GM18507 (cell line): ENCODE measurements at regions not wholly inside any gene's neighbourhood (a gene's known extent, or its start where the extent isn't known, plus 50 kb on each side); places are given as distances from the start of the nearest gene placed in this dataset.

Source experiments
- DNase-seq: peaks from one replicate; pipeline ENCODE4 v3.0.0; 2011; ENCODE audit warnings: low read depth; ENCODE audit not compliant: insufficient read length; ENCODE audit errors: extremely low spot score
- FAIRE-seq: peaks from 2 replicates; lab custom pipeline; 2011; peaks lifted over from hg19 to GRCh38; lab: Jason Lieb, UNC

DNA sequence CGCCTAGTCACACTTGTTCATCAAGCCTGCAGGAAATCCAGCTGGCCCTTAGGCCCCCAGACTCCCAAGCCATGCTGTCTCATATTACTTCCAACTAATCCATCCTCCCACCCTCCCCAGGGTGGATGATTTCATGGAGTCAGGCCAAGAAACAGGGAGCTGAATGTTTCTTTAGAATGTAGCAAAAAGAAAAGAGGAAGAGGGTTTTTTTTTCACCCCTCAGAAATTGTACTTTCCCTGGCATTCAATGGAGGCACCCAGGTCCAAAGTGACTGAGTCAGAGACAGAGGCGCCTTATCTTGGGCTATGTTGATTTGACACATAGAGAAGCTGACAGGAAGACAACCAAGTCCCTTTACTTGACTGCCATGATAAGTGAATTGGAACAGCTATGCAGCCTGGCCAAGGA, 260.2 kb upstream of the NR4A3 start:
- no peak for FAIRE-seq
- DNase-seq, result no peak

DNA sequence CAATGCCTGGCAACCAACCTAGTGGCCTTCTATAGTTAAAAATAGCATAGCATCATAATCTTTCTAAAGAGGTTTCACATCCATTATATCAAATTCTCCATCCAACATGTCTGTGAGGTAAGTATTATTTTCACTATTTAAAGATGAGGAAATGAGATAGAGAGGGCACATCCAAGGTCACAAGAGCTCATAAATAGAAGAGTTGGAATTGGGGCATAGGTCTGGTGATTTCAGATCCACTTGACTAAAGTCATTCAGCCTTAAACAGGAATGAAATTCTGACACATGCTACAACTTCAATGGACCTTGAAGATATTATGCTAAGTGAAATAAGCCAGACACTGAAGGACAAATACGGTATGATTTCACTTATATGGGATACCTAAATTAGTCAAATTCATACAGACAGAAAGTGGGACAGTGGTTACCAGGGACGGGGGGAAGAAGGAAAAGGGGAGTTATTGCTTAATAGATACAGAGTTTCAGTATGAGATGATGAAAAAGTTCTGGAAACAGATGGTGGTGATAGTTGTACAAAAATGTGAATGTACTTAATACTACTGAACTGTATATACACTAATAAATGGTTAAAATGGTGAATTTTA, 259.6 kb upstream of the NR4A3 start:
- DNase-seq (no peak), FAIRE-seq (no peak)

DNA sequence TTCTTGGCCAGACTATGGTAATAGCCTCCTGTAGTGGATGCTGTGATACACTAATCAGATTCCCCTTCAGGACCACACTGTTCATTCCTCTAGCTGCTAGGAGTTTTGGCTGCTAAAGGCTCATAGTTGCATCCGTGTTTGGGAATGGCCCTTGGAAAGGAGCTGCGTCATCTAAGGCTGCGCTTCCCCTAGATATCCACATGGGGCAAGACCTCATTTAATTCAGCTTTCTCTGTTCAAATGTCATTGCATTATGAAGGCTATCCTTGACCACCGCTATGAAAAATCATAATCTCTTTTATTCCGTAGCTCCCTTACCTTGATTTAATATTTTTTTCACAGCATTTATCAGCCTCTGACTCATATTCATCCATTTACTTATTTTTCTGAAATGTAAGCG, 258.3 kb upstream of the NR4A3 start:
- DNase-seq (no peak), FAIRE-seq (no peak)

DNA sequence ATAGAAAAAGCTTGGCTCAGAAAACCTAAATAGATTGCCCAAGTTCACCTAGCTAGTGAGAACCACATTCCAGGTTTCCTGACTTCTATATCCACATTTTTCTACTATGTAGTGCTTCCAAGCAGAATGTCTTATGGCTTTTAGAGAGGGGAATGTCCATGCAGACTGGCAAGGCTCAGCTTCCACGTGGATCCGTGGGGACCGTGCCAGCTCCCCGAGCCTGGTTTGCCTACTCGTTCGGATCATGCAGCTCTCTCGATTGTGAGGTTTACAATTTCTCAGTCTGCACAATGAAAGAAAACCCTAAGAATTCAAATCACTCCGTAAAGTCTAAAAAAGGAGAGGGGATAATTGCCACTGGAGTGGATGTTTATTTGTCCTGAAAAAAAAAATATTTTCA, 256.5 kb upstream of the NR4A3 start:
- DNase-seq (no peak), FAIRE-seq (no peak)

DNA sequence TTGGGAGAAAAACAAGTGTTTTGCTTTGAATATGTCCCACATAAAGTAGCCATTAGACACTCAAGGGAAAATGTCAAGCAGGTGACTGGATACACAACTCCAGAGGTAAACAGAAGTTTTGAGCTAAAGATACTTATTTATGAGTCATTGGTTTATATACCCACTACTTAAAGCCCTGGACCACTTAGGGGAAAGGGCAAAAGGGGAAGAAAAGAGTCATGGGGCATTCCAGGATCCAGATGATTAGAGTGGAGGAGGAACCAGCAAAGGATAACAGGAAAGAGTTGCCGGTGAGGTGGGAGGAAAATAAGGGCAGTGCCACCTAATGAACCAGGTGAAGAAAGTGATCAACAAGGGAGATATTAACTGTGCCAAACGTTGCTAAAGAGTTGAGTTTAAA, 254.2 kb upstream of the NR4A3 start:
- FAIRE-seq (no peak), DNase-seq (no peak)

DNA sequence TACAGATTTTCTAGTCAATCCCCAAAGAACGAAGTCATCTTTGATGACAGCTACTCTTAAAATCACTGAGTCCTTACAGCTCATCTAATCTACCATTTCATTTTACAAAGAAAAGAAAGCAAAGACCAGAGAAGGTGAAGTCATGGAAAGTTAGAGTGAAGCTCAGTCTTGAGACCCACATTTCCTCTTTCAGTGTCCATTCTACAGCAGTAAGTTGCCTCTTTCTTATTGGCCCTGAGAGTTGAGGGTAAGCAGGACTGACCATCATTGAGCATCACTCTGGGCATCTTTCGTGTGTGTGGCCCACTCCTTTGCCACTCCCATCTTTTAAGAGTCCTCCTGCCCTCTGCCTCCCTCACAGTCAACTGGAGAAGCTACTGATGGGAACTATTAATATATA, 251.8 kb upstream of the NR4A3 start:
- FAIRE-seq (no peak), DNase-seq (no peak)

DNA sequence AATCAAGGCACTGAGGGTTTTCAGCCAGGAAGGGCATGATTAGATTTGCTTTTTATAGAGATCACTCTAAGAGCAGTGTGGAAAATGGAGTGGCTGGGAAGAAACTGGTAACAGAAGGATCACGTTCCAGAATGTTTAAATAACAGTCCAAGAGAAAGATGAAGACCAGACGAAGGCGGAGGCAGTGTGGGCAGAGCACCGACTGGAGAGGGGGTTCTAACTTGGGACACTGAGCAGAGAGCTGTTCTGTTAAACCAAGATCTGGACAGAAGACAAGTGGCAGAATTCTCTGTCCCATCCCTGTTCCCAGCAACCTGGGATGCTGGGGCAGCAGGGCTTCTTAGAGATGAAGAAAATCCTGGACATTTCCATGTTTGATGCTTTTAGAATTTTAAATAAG, 249.1 kb upstream of the NR4A3 start:
- DNase-seq (no peak), FAIRE-seq (no peak)

DNA sequence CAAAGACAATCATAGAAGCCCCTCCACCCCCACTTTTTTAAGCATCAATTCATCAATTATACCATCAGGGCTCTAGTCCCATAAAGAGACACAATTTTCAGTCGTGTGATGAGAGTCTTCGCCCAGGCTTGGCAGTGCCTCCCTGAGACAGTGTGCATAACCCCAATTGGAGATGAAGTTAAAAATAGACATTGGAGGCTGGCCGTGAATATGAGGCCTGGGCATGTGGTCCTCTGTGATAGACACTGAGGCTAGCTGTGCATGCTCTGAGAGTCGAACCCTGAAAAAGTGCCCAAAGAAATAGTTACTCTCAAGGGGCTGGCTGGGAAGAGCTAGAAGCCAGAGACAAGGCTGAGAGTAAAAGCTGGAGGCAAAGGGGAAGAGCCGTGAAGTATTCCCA, 248.6 kb upstream of the NR4A3 start:
- DNase-seq, result no peak

DNA sequence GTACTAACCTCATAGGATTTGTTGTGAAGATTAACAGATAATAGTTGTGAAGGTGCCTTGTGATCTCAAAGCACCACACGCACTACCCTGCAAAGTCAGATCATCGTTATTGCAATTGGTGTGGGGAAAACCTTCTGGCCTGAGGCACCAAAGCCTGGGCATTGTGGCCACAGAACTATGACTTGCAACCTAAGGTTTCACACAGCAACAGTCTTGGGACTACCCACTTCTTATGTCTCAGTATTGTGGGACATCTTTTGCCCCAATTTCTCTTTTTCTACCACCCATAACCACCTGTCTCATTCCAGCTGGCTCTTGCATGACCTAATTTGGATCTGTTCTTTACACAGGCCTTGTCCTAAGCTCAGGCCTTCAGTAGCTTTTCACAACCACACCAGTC, 247.8 kb upstream of the NR4A3 start:
- no peak for DNase-seq
- no peak for FAIRE-seq

More for the DNA sequence above, 248.6 kb upstream of the NR4A3 start:
- no peak for FAIRE-seq

DNA sequence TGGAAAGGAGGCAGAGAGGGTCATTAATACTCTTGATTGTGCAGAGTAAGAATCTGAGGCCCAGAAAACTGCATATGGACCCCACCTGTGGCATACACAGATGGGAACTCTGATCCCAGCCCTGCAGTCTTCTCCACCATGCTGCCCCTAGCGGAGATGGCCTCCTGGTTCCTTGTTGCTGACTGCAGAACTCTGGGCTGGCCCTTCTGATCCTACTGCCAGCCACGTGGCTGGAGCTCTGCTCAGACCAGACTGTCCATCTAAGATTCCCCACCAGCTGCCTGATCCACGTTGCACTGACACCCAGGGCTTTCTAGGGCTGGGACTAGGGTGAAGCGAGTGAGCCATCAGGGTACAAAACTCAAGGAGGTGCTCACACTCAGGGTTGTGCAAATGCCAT, 245.7 kb upstream of the NR4A3 start:
- no peak for FAIRE-seq
- no peak for DNase-seq

DNA sequence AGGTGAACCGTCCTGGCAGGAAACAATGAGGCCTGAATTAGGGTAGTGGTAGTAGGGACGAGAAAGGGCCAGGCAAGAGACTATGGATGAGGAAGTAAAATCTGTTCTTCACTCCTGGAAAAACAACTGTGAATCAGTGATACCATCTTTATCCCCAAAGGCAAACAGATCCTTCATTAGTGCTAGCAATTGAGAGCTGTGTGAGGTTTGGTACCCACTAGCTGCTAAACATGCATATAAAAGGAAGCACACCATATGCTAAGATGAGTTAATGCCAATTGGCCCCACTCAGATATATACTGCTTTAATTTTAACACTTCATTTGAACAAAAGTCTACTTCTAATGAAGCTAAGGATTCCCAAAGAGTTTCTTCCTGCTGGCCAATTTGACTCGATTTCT, 244.8 kb upstream of the NR4A3 start:
- no peak for DNase-seq
- FAIRE-seq, result no peak

DNA sequence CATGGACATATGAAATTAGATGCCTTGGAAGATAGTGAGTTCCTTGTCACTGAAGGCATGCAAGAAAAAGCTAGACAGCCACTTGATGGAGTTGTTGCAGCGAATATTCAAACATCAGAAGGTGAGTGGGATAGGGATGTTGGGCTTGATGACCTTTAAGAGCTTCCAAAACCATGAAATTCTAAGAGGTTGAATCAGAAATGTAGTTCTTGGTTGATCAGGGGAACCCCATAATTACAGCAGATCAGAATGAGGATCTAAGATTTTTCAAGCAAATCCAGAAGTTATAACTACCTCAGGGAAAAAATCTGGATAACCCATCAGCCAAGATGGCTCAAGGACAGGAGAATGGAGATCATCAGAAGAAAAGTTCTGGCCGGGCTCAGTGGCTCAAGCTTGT, 244.3 kb upstream of the NR4A3 start:
- FAIRE-seq (no peak), DNase-seq (no peak)

DNA sequence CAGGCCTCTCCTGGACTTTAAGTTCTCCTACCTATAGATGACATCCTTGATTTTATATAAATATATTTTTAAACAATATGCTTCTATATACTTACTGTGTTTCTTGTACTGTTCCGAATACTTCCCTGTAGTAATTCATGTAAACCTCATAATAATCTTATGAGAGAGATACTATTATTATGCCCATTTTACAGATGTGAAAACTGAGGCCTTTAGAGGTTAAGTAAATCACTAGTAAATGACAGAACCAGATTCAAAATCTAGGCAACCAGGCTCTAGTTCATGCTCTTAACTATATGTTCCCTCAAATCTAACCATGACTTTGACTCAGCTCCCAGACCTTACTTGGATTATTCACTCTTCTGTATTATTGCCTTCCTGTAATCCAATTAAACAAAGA, 243.0 kb upstream of the NR4A3 start:
- DNase-seq, result no peak
- FAIRE-seq, result no peak

DNA sequence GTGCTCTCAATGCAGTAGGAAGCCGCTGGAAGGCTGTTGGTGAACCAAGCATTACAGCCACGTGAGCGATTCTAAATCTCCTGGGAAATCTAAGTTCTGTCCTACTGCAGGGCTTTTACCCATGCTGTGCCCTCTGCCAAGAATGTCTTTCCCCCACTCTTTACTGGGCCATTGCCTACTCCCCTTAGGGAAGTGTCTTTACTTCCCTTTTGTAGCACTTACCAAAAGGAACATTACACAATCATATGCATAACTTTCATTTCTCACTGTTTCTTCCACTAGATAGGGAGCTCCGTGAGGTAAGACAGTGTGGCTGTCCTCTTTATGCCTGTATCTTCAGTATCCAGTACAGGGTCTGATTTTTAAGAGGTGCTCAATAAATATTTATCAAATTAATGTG, 241.7 kb upstream of the NR4A3 start:
- no peak for FAIRE-seq
- DNase-seq, result no peak

DNA sequence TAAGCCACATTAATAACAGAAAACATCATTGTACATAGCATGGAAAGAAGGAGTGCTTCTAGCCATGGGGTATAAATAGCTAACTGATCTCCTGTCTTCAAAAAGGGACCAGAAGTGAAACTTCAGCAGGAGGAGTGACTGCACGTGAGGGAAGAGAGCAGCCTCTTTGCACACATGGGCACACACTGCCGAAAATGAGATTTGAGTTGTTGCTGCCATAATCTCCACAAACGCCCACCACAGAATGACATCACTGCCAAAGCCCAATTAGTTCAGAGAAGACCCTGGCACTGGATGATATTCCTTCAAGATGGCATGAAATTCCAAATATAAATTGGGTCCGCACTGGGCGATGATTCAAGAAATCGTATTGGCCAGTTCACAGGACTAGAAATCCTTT, 238.9 kb upstream of the NR4A3 start:
- DNase-seq (no peak), FAIRE-seq (peak; percentile 58)

DNA sequence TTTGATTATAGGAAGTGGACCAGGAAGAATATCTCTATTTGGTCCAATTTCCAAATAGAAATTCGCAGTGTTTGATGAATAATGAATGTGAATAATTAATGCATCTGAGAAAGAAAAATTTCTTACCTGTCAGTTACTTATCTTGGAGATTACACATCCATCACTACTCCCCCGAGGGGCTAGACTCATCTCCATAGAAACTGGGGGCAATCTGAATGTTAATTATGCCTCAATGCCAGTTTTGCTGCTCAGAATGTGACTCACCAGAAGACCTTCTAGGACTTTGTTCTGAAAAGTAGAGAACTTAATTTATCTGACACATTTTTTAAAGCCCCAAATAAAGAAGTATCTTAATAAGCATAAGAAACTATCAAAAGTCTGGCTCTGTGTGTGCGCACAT, 233.4 kb upstream of the NR4A3 start:
- DNase-seq (no peak), FAIRE-seq (no peak)

DNA sequence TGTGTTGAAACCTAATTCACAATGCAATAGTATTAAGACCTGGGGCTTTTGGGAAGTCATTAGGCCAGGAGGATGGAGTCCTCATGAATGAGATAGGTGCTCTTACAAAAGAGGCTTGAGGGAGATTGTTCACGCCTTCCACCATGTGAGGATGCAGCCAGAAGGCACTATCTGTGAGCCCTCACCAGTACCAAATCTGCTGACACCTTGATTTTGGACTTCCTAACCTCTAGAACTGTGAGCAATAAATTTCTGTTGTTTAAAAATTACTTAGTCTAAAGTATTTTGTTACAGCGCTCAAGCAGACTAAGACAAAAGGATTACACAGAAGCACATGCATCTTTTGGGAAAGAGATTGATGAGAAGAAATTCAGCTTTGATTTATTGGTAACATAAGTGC, 232.9 kb upstream of the NR4A3 start:
- DNase-seq (no peak), FAIRE-seq (no peak)

DNA sequence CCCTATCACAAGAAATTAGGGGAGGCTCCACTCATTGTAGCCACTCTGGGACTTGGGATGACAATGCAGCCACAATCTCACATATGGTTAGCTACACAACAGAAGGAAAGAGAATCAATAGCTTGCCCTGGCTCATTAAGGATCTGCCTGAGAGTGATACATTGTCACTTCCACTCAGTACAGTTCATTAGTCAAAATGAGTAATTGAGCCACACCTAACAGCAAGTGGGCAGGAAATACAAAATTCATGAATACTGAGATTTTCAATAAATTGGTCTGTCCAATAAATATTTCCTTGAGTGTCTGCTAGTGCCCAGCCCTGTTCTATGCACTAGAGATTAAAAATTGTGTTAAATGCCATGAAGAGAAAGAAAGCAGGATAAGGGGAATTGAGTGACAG, 231.3 kb upstream of the NR4A3 start:
- FAIRE-seq, result no peak

DNA sequence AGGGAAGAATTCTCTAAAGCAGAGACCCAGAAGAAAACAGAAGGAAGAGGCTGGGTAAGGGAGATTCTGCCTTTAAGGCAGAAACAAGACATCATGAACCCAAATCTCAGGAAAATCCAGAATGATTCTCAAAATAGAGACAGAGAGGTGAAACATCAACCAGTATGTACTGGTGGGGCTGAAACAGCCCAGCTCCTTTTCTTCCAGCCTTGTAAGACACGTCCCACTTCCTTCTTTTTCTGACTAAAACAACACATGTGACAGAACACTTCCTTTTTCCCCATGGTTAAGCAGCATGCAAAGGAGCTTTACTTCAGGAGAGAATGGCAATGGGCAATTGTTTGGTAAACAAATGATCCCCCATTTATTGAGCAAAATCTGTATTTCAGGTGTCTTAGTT, 230.8 kb upstream of the NR4A3 start:
- DNase-seq, result no peak
- FAIRE-seq, result peak; percentile 66

More for the DNA sequence above, 231.3 kb upstream of the NR4A3 start:
- DNase-seq, result no peak

DNA sequence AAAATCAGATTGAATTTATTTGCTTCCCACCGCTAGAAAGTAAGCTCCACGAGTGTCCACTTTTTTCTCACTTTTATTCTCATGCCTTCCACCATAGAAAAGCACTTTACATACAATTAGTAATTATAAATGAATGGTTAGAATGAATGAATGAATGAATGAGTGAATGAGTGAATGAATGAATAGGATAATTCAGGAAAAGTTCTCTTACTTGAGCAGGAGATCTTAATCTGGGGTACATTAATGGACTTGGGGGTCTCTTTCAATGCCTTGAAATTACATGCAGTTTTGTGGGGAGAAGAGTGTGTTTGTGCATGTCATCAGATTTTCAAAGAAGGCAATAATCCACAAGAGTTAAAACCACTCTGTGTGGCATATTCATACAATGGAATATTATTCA, 229.9 kb upstream of the NR4A3 start:
- FAIRE-seq (no peak), DNase-seq (no peak)

DNA sequence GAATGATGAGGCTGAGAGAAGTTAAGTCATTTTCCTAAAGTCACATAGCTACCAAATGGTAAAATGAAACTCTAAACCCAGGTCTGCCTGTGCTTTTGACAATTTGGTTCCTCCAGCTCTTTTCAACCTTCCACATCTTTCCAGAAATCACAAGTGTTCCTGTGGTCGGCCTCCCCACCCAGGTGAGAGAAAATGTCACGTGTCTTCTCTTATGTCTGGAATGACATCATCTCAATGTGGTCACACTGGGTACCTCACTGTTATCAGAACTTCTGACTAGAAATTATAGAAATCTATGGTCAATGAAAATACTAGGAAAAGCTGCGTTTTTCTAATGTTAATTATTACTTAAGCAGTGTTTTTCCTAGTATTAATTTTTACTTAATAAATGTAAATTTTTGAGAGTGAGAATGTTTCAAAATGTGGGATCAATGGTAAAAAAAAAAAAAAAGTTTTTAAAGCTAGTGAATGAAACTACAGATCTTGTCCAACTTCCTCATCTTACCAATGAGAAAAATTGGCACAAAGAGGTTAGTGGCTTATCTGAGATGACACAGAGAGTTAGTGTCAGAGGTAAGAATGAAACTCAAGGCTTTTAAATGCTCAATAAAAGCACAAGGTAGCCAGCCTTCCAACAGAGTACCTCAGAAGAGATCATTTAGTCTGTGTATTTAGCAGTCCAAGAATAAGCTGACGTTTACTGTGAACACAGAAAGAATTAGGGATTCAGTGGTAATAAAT, 228.7 kb upstream of the NR4A3 start:
- peak; percentile 62 for FAIRE-seq

DNA sequence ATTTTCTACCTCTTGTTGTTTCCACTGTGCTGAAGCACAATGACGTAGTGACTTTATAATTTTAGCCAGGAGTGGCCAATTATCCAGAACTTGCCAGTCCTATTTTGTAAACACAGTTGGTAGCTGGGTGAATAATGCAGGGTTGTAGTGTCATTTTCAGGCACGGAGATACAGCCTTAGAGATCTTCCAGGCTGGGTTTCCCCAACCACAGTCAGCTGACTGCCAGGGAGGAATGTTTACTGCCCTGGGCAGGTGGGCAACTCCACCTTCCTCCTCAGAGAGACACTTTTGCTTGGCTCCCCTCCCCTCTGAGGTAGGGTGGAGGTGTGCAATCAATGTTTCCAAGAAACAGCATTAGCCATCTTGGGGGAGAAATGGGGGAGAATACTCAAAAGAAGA, 228.1 kb upstream of the NR4A3 start:
- FAIRE-seq (no peak), DNase-seq (no peak)

More for the DNA sequence above, 228.7 kb upstream of the NR4A3 start:
- no peak for DNase-seq
